Naive thymus-derived CD4-positive, alpha-beta T cell (primary cell): ENCODE measurements at regions not wholly inside any gene's neighbourhood (a gene's known extent, or its start where the extent isn't known, plus 50 kb on each side); places are given as distances from the start of the nearest gene placed in this dataset.

Source experiments
- ATAC-seq: fragments of 150-1000 bp; cut with Tn5 transposase; 2 replicates; pipeline ENCODE4 v1.10.0; 2021; ENCODE audit warnings: mild to moderate bottlenecking, moderate library complexity
- CTCF ChIA-PET: fragments of 350-600 bp; sonication (Branson Sonifier 250); formaldehyde crosslinking; loops from one replicate; lab custom pipeline; 2021; ENCODE audit warnings: antibody characterized with exemption; lab: Charles Lee
- POLR2A ChIA-PET: fragments of 350-600 bp; sonication (Branson Sonifier 250); formaldehyde crosslinking; loops from one replicate; lab custom pipeline; 2021; ENCODE audit warnings: antibody characterized with exemption, inconsistent platforms; lab: Charles Lee
- DNase-seq, 9 donors: peaks; one replicate each; pipeline versions ENCODE4 v3.0.0 to v3.0.0-alpha.2; 2020 to 2022; ENCODE audit warnings: mixed read lengths in 1 of 9
- H3K27ac ChIP-seq: one replicate; pipeline ENCODE4 v1.7.0; 2013; ENCODE audit warnings: mild to moderate bottlenecking, low read depth, low read length, moderate library complexity
- H3K27me3 ChIP-seq, 2 donors: one replicate each; pipeline ENCODE4 v1.7.0; 2013; ENCODE audit warnings: low read length in 2 of 2, mild to moderate bottlenecking in 2 of 2, moderate library complexity in 2 of 2; ENCODE audit not compliant: control insufficient read depth in 2 of 2, insufficient read depth in 2 of 2
- H3K36me3 ChIP-seq, 3 experiments: 1 replicate in 2 of 3; 2 replicates in 1 of 3; pipeline ENCODE4 v1.7.0; 2013; ENCODE audit warnings: low read length in 3 of 3, mild to moderate bottlenecking in 3 of 3, moderate library complexity in 1 of 3; ENCODE audit not compliant: insufficient read depth in 3 of 3, control insufficient read depth in 2 of 3
- H3K4me1 ChIP-seq, 2 donors: one replicate each; pipeline ENCODE4 v1.7.0; 2013; ENCODE audit warnings: low read length in 2 of 2, mild to moderate bottlenecking in 2 of 2, moderate library complexity in 1 of 2; ENCODE audit not compliant: control insufficient read depth in 2 of 2, insufficient read depth in 2 of 2
- H3K4me3 ChIP-seq: 2 replicates; pipeline ENCODE4 v1.7.0; 2013; ENCODE audit warnings: mild to moderate bottlenecking, low read length
- H3K9me3 ChIP-seq, 3 experiments: 1 replicate in 2 of 3; 2 replicates in 1 of 3; pipeline ENCODE4 v1.7.0; 2013; ENCODE audit warnings: low read length in 3 of 3; ENCODE audit not compliant: control insufficient read depth in 2 of 3
- H3K27ac Mint-ChIP-seq, 9 donors: one replicate each; pipeline ENCODE4 v1.8.0; 2020 to 2022; ENCODE audit warnings: mixed read lengths in 9 of 9, mild to moderate bottlenecking in 8 of 9, moderate library complexity in 5 of 9, inconsistent platforms in 2 of 9
- H3K27me3 Mint-ChIP-seq, 5 donors: one replicate each; pipeline ENCODE4 v1.8.0; 2021 to 2022; ENCODE audit warnings: mixed read lengths in 5 of 5, mild to moderate bottlenecking in 1 of 5
- H3K36me3 Mint-ChIP-seq, 5 donors: one replicate each; pipeline ENCODE4 v1.8.0; 2020 to 2022; ENCODE audit warnings: mixed read lengths in 5 of 5, mild to moderate bottlenecking in 3 of 5, inconsistent platforms in 1 of 5
- H3K4me1 Mint-ChIP-seq, 7 donors: one replicate each; pipeline ENCODE4 v1.8.0; 2020 to 2022; ENCODE audit warnings: mixed read lengths in 7 of 7, mild to moderate bottlenecking in 3 of 7, inconsistent platforms in 1 of 7
- H3K4me3 Mint-ChIP-seq, 10 donors: one replicate each; pipeline ENCODE4 v1.8.0; 2020 to 2022; ENCODE audit warnings: mild to moderate bottlenecking in 10 of 10, mixed read lengths in 10 of 10, moderate library complexity in 6 of 10, inconsistent platforms in 2 of 10
- H3K9me3 Mint-ChIP-seq, 11 donors: one replicate each; pipeline ENCODE4 v1.8.0; 2020 to 2022; ENCODE audit warnings: mixed read lengths in 11 of 11, mild to moderate bottlenecking in 4 of 11, inconsistent platforms in 1 of 11, moderate library complexity in 1 of 11
- intact Hi-C, 2 donors: fragments of 100-400 bp; cut with micrococcal nuclease; formaldehyde crosslinking; loops; one replicate each; pipeline ENCODE4 v1.15.1; 2023

GRCh38 chr13:44317752-44318151, 55.9 kb upstream of the SERP2 start:
- Mint-ChIP-seq H3K27ac (no peak overlapping the region), H3K4me3 (no peak overlapping the region), H3K9me3 (peaks cover 0 to 4% (median 0%) of the 10 kb centered on the region in 11 donors), H3K36me3 (peaks cover 0 to 5% (median 0%) of the 10 kb centered on the region in 5 donors), H3K27me3 (peaks cover 5 to 31% (median 16%) of the 10 kb centered on the region in 5 donors), H3K4me1 (peaks cover 0 to 5% (median 0%) of the 10 kb centered on the region in 7 donors)
- ChIA-PET CTCF (no interaction called here), POLR2A (no interaction called here)
- Histone ChIP-seq H3K9me3 (no peaks in the 10 kb centered on the region), H3K4me3 (no peak overlapping the region), H3K27ac (no peak overlapping the region), H3K36me3 (no peaks in the 10 kb centered on the region), H3K27me3 (no peaks in the 10 kb centered on the region), H3K4me1 (no peaks in the 10 kb centered on the region)
- no peak for ATAC-seq
- intact Hi-C loops: no loop called here
- no peak for DNase-seq

- ATAC-seq: no peak
- Mint-ChIP-seq H3K27me3 (peaks cover 5 to 27% (median 15%) of the 10 kb centered on the region in 5 donors), H3K9me3 (peaks cover 0 to 4% (median 0%) of the 10 kb centered on the region in 11 donors), H3K4me3 (no peak overlapping the region), H3K36me3 (peaks cover 0 to 5% (median 0%) of the 10 kb centered on the region in 5 donors), H3K4me1 (peaks cover 0 to 4% (median 0%) of the 10 kb centered on the region in 7 donors), H3K27ac (no peak overlapping the region)
- no peak overlapping the region for H3K4me3 ChIP-seq
- no peak for DNase-seq
- no peak overlapping the region for H3K27ac ChIP-seq
- CTCF ChIA-PET: no interaction called here
- H3K27me3 ChIP-seq: no peaks in the 10 kb centered on the region
- POLR2A ChIA-PET: no interaction called here
- H3K4me1 ChIP-seq: no peaks in the 10 kb centered on the region
- H3K36me3 ChIP-seq: no peaks in the 10 kb centered on the region
- intact Hi-C loops: no loop called here
- no peaks in the 10 kb centered on the region for H3K9me3 ChIP-seq
Measured at GRCh38 chr13:44318161-44318560, 55.5 kb upstream of the SERP2 start.

DNA sequence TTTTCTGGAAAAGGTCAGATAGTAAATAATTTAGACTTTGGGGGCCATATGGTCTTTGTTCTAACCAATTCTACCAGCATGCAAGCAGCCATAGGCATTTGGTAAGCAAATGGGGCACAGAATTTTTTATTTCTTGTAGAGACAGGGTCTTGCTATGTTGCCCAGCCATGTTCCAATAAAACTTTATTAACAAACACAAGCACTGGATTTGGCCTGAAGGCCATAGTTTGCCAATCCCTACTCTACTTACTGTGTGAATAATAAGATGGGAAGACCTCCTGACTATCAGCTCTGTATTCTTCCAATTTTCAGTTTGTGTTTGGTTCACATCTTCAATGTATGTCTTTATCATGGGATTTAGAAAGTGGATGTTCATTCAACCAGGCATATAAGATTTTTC, 53.0 kb upstream of the SERP2 start:
- Mint-ChIP-seq H3K27ac (no peak overlapping the region), H3K36me3 (peaks cover 0 to 5% (median 0%) of the 10 kb centered on the region in 5 donors), H3K27me3 (peaks cover 5 to 17% (median 10%) of the 10 kb centered on the region in 5 donors), H3K4me3 (no peak overlapping the region), H3K4me1 (no peaks in the 10 kb centered on the region), H3K9me3 (peaks cover 0 to 4% (median 0%) of the 10 kb centered on the region in 11 donors)
- CTCF ChIA-PET: no interaction called here
- Histone ChIP-seq H3K9me3 (no peaks in the 10 kb centered on the region), H3K36me3 (no peaks in the 10 kb centered on the region), H3K4me3 (no peak overlapping the region), H3K4me1 (no peaks in the 10 kb centered on the region), H3K27me3 (no peaks in the 10 kb centered on the region), H3K27ac (no peak overlapping the region)
- POLR2A ChIA-PET: no interaction called here
- ATAC-seq: no peak
- intact Hi-C loops: no loop called here
- no peak for DNase-seq

GRCh38 chr13:44321961-44322360, 51.7 kb upstream of the SERP2 start:
- ChIA-PET CTCF (no interaction called here), POLR2A (no interaction called here)
- Histone ChIP-seq H3K27me3 (no peaks in the 10 kb centered on the region), H3K27ac (no peak overlapping the region), H3K4me3 (no peak overlapping the region), H3K9me3 (no peaks in the 10 kb centered on the region), H3K36me3 (no peaks in the 10 kb centered on the region), H3K4me1 (no peaks in the 10 kb centered on the region)
- peaks cover under 1 to 8% (median 5%) of the 10 kb centered on the region in 5 donors for H3K27me3 Mint-ChIP-seq
- no peak for ATAC-seq
- H3K4me3 Mint-ChIP-seq: no peak overlapping the region
- no peaks in the 10 kb centered on the region for H3K4me1 Mint-ChIP-seq
- no peak overlapping the region for H3K27ac Mint-ChIP-seq
- intact Hi-C loops: no loop called here
- DNase-seq: no peak
- peaks cover 0 to 5% (median 0%) of the 10 kb centered on the region in 5 donors for H3K36me3 Mint-ChIP-seq
- H3K9me3 Mint-ChIP-seq: peaks cover 0 to 4% (median 0%) of the 10 kb centered on the region in 11 donors

DNA sequence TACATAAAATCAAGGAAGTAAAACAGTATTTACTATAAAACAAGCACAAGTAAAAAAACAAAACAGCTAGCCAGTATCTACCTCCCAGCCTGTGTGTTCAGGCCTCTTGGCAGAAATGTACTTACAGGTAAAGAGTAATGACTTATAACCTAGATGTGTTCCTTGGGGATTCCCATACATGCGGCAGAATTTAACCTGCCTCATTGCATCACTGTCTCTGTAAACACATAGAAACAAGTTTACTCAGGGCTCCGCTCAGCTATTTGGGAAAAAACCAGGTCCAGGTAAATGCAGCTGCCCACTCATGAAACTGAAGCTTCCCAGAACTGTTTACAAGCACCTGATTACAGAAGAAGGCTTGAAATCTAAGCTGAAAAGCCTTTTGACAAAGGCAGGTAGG, 50.7 kb upstream of the SERP2 start:
- DNase-seq (no peak), ATAC-seq (no peak)
- Mint-ChIP-seq H3K9me3 (peaks cover 0 to 9% (median 0%) of the 10 kb centered on the region in 11 donors), H3K4me3 (no peak overlapping the region), H3K4me1 (no peaks in the 10 kb centered on the region), H3K36me3 (peaks cover 0 to 5% (median 0%) of the 10 kb centered on the region in 5 donors), H3K27ac (no peak overlapping the region), H3K27me3 (peaks cover 0 to 10% (median 5%) of the 10 kb centered on the region in 5 donors)
- H3K4me1 ChIP-seq: no peaks in the 10 kb centered on the region
- no peak overlapping the region for H3K27ac ChIP-seq
- no peaks in the 10 kb centered on the region for H3K27me3 ChIP-seq
- H3K9me3 ChIP-seq: no peaks in the 10 kb centered on the region
- H3K4me3 ChIP-seq: no peak overlapping the region
- ChIA-PET CTCF (interaction anchor here (0.6 kb wide), 1 partner anchor 50 kb away, joined by 5 read pairs; no protein-coding TSS in a partner anchor), POLR2A (no interaction called here)
- no peaks in the 10 kb centered on the region for H3K36me3 ChIP-seq
- intact Hi-C loops: no loop called here

DNA sequence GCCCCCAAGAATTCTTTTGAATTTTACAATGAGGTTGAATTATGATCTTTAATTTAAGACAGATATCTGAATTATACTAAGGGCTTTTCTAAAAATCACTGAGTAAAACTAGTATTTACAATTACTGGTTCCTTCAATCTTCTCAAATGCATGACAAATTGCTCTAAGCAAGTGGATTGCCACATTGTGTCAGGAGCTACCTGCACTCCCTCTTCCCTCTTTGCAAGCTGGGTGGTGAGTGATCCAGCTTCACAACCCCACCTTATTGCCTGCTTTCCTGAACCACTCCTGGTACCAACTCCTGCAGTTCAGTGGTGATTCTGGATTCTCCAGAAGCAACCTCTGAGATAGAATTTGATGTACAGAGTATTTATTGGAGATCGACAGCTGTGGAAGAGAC, 49.9 kb upstream of the SERP2 start:
- Histone ChIP-seq H3K27ac (no peak overlapping the region), H3K4me3 (no peak overlapping the region), H3K36me3 (no peaks in the 10 kb centered on the region), H3K4me1 (no peaks in the 10 kb centered on the region), H3K27me3 (no peaks in the 10 kb centered on the region), H3K9me3 (no peaks in the 10 kb centered on the region)
- Mint-ChIP-seq H3K36me3 (peaks cover 0 to 5% (median 0%) of the 10 kb centered on the region in 5 donors), H3K27ac (no peak overlapping the region), H3K27me3 (peaks cover 0 to 12% (median 5%) of the 10 kb centered on the region in 5 donors), H3K9me3 (peaks cover 0 to 10% (median 0%) of the 10 kb centered on the region in 11 donors), H3K4me1 (no peaks in the 10 kb centered on the region), H3K4me3 (no peak overlapping the region)
- CTCF ChIA-PET: no interaction called here
- intact Hi-C loops: no loop called here
- ATAC-seq: no peak
- DNase-seq: no peak
- POLR2A ChIA-PET: no interaction called here
